Osteoblast (primary cell): ENCODE measurements at regions not wholly inside any gene's neighbourhood (a gene's known extent, or its start where the extent isn't known, plus 50 kb on each side); places are given as distances from the start of the nearest gene placed in this dataset.
"Not testable (repeated sequence)": the region's sequence is repeated elsewhere in the genome, so short reads cannot be mapped to it uniquely, and the experiment has no call there.

Experiments
- DNase-seq: peaks from one replicate; pipeline ENCODE4 v3.0.0; 2011; ENCODE audit warnings: low spot score, mixed read lengths; ENCODE audit not compliant: insufficient read length; ENCODE audit errors: missing footprints
- H2AFZ ChIP-seq: 2 replicates; pipeline ENCODE4 v1.6.0; 2011; ENCODE audit warnings: mild to moderate bottlenecking, low read length
- H3K27ac ChIP-seq: 2 replicates; pipeline ENCODE4 v1.5.1; 2011; ENCODE audit warnings: mild to moderate bottlenecking, low read depth, low read length, moderate library complexity
- H3K27me3 ChIP-seq: 2 replicates; pipeline ENCODE4 v1.6.0; 2012; ENCODE audit warnings: mild to moderate bottlenecking, control low read depth, inconsistent platforms, low read length, moderate library complexity; ENCODE audit not compliant: insufficient read depth
- H3K36me3 ChIP-seq: 2 replicates; pipeline ENCODE4 v1.5.1; 2011; ENCODE audit warnings: mild to moderate bottlenecking, low read length, control low read depth, moderate library complexity; ENCODE audit not compliant: insufficient read depth
- H3K4me1 ChIP-seq: 2 replicates; pipeline ENCODE4 v1.5.1; 2011; ENCODE audit warnings: mild to moderate bottlenecking, low read length, control low read depth, moderate library complexity; ENCODE audit not compliant: insufficient read depth
- H3K4me2 ChIP-seq: 2 replicates; pipeline ENCODE4 v1.6.0; 2011; ENCODE audit warnings: mild to moderate bottlenecking, low read length; ENCODE audit not compliant: insufficient read depth
- H3K4me3 ChIP-seq: fragments of 200-600 bp; sonication (generic); 3 replicates; pipeline ENCODE4 v1.5.1; 2012; ENCODE audit warnings: mild to moderate bottlenecking, low read length, inconsistent platforms; ENCODE audit not compliant: insufficient read depth
- H3K79me2 ChIP-seq: 2 replicates; pipeline ENCODE4 v1.6.0; 2012; ENCODE audit warnings: mild to moderate bottlenecking, low read length, control low read depth, inconsistent platforms; ENCODE audit not compliant: insufficient read depth
- H3K9me3 ChIP-seq: 2 replicates; pipeline ENCODE4 v1.5.1; 2011; ENCODE audit warnings: low read depth, low read length, control low read depth
- H4K20me1 ChIP-seq: 2 replicates; pipeline ENCODE4 v1.6.0; 2012; ENCODE audit warnings: mild to moderate bottlenecking, low read length, control low read depth; ENCODE audit not compliant: insufficient read depth
- TF ChIP-seq, protein P1 (sequence below): IDR thresholded peaks from 2 replicates; pipeline ENCODE4 v1.5.1; 2011; ENCODE audit warnings: mild to moderate bottlenecking, low read depth, low read length, moderate library complexity; ENCODE audit errors: extremely low read depth

DNA sequence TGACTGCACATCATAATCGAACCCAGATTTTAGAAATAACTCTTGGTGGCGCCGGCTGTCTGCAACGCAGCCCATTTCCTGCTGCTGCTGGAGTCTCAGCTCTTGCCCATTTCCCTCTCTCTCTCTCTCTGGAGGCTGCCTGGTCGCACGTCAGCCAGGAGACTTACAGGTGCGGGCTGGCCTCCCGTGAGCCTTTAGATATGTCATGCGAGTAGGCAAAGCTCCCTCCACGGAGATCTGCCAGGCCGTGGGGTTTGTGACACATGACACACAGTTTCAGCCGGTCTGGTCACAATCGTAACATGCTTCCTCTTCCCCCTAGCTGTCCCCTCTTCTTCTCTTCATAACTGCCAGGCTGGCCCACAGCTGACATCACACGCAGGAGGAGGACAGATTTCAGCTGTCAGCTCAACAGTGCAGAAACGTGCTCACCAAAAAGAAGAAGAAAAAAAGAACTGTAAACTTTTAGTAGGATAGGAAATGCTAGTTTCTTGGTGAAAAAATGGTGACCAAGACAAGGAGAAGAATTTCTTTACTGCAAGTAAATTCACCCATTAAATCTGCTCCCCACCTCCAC lies 489.3 kb downstream of the ZNF516 start:
- no peaks in the 10 kb centered on the region for H4K20me1 ChIP-seq
- TF ChIP-seq, protein P1, sequence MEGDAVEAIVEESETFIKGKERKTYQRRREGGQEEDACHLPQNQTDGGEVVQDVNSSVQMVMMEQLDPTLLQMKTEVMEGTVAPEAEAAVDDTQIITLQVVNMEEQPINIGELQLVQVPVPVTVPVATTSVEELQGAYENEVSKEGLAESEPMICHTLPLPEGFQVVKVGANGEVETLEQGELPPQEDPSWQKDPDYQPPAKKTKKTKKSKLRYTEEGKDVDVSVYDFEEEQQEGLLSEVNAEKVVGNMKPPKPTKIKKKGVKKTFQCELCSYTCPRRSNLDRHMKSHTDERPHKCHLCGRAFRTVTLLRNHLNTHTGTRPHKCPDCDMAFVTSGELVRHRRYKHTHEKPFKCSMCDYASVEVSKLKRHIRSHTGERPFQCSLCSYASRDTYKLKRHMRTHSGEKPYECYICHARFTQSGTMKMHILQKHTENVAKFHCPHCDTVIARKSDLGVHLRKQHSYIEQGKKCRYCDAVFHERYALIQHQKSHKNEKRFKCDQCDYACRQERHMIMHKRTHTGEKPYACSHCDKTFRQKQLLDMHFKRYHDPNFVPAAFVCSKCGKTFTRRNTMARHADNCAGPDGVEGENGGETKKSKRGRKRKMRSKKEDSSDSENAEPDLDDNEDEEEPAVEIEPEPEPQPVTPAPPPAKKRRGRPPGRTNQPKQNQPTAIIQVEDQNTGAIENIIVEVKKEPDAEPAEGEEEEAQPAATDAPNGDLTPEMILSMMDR = no peak
- no peak overlapping the region for H3K4me3 ChIP-seq
- H2AFZ ChIP-seq = no peak overlapping the region
- no peaks in the 10 kb centered on the region for H3K36me3 ChIP-seq
- DNase-seq = no peak
- H3K27me3 ChIP-seq = no peaks in the 10 kb centered on the region
- H3K27ac ChIP-seq = no peak overlapping the region
- H3K4me1 ChIP-seq = no peaks in the 10 kb centered on the region
- H3K9me3 ChIP-seq = no peaks in the 10 kb centered on the region
- H3K79me2 ChIP-seq = no peaks in the 10 kb centered on the region
- H3K4me2 ChIP-seq = no peak overlapping the region

DNA sequence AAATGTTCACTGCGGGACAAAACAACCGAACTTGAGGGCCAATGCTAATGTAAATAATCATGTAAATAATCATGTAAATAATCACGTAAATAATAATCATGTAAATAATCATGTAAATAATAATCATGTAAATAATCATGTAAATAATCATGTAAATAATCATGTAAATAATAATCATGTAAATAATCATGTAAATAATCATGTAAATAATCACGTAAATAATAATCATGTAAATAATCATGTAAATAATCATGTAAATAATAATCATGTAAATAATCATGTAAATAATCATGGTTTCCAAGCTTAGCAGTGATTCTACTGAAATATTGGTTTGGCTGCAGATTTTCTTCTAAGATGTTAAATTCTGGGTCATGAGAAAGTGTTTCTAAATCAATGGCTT lies 507.1 kb downstream of the ZNF516 start:
- H3K36me3 ChIP-seq, H3K79me2 ChIP-seq, H3K4me2 ChIP-seq, H4K20me1 ChIP-seq, H2AFZ ChIP-seq, H3K27ac ChIP-seq, H3K27me3 ChIP-seq, H3K4me1 ChIP-seq, H3K9me3 ChIP-seq, DNase-seq, H3K4me3 ChIP-seq: not testable (repeated sequence)

DNA sequence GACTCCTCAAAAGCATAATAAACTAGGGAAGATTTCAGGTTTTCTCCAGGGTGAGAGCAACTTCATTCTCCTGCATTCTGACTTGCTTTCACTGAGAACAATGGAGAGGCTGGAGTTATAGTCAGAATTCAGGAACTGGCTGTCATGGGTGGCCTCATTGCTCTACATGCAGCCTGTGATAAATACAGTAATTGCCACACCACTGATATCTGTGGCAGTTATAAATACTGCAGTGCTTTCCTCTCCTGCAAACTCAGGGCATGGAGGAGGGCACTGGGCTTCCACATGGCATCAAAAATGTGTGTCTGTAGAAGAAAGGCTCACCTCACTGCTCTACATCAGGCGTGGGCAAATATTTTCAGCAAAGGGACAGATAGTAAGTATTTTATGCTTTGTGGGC lies 510.2 kb downstream of the ZNF516 start:
- no peak for DNase-seq
- TF ChIP-seq, protein P1 = no peak
- Histone ChIP-seq H3K27ac (no peak overlapping the region), H4K20me1 (no peaks in the 10 kb centered on the region), H3K4me1 (no peaks in the 10 kb centered on the region), H3K4me2 (no peak overlapping the region), H3K79me2 (no peaks in the 10 kb centered on the region), H3K4me3 (no peak overlapping the region), H3K36me3 (no peaks in the 10 kb centered on the region), H3K27me3 (no peaks in the 10 kb centered on the region), H3K9me3 (peaks cover 2% of the 10 kb centered on the region), H2AFZ (no peak overlapping the region)

DNA sequence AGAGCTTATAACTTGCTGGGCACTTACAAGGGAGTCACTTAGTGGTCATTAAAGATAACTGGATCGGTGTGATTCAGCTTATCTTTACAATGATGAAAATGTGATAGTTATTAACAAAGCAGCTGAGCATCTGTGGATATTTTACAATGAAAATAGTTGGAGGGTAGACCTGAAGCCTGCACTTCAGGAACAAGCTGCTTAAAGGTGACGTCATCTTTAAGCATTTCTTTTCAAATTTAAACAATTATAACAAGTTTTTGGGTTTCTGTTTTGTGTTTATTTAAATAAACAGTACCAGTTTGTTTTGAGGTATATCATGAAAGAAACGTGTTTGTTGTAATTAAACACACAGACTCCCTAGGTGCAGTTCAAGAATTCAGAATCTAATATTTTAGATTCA lies 513.9 kb downstream of the ZNF516 start:
- Histone ChIP-seq H3K79me2 (no peaks in the 10 kb centered on the region), H2AFZ (no peak overlapping the region), H3K4me1 (no peaks in the 10 kb centered on the region), H3K27ac (no peak overlapping the region), H4K20me1 (no peaks in the 10 kb centered on the region), H3K27me3 (no peaks in the 10 kb centered on the region), H3K9me3 (no peaks in the 10 kb centered on the region), H3K36me3 (no peaks in the 10 kb centered on the region), H3K4me2 (no peak overlapping the region), H3K4me3 (no peak overlapping the region)
- TF ChIP-seq, protein P1 = no peak
- DNase-seq = no peak
